Lower lobe of right lung (tissue), 2 donors: ENCODE measurements at regions not wholly inside any gene's neighbourhood (a gene's known extent, or its start where the extent isn't known, plus 50 kb on each side); places are given as distances from the start of the nearest gene placed in this dataset.
"Not testable (repeated sequence)": the region's sequence is repeated elsewhere in the genome, so short reads cannot be mapped to it uniquely, and the experiment has no call there.

Experiments
- ATAC-seq, 2 donors: fragments of 200-7000 bp; cut with Tn5 transposase; one replicate each; pipeline ENCODE4 v1.9.1; 2020 to 2022; ENCODE audit warnings: mild to moderate bottlenecking in 2 of 2, moderate library complexity in 2 of 2
- DNase-seq: peaks from one replicate; pipeline ENCODE4 v3.0.0-alpha.2; 2020
- H3K27ac ChIP-seq: fragments of 200-600 bp; one replicate; pipeline ENCODE4 v1.8.0; 2022
- H3K27me3 ChIP-seq: fragments of 200-600 bp; one replicate; pipeline ENCODE4 v1.8.0; 2022; ENCODE audit warnings: low read depth
- H3K36me3 ChIP-seq: fragments of 200-600 bp; one replicate; pipeline ENCODE4 v1.8.0; 2022; ENCODE audit warnings: mild to moderate bottlenecking
- H3K4me1 ChIP-seq: fragments of 200-600 bp; one replicate; pipeline ENCODE4 v1.8.0; 2022
- H3K4me3 ChIP-seq: fragments of 200-600 bp; one replicate; pipeline ENCODE4 v1.8.0; 2022; ENCODE audit warnings: mild to moderate bottlenecking
- H3K9me3 ChIP-seq: fragments of 200-600 bp; one replicate; pipeline ENCODE4 v1.8.0; 2022
- CTCF ChIP-seq: fragments of 200-600 bp; IDR thresholded peaks from one replicate; pipeline ENCODE4 v1.8.0; 2022; ENCODE audit warnings: antibody characterized with exemption, mild to moderate bottlenecking
- intact Hi-C: fragments of 100-400 bp; cut with DNase I; formaldehyde crosslinking; loops from one replicate; pipeline ENCODE4 v1.11.0; 2022
- donor health status: DM: no; HTN: yes; CAD: no; lungs with severe emphysema.

GRCh38 chr12:46480724-46481123 is 108.2 kb upstream of the SLC38A2 start:
- intact Hi-C loops: no loop called here
- no peak for ATAC-seq
- no peak overlapping the region for H3K4me3 ChIP-seq
- no peaks in the 10 kb centered on the region for H3K27me3 ChIP-seq
- TF ChIP-seq CTCF: no peak
- no peak overlapping the region for H3K27ac ChIP-seq
- DNase-seq: no peak
- no peaks in the 10 kb centered on the region for H3K36me3 ChIP-seq
- no peaks in the 10 kb centered on the region for H3K9me3 ChIP-seq
- H3K4me1 ChIP-seq: peaks cover 8% of the 10 kb centered on the region

- DNase-seq: no peak
- no peaks in the 10 kb centered on the region for H3K27me3 ChIP-seq
- no peak overlapping the region for H3K4me3 ChIP-seq
- TF ChIP-seq CTCF: no peak
- H3K4me1 ChIP-seq: peaks cover 8% of the 10 kb centered on the region
- H3K36me3 ChIP-seq: no peaks in the 10 kb centered on the region
- H3K27ac ChIP-seq: no peak overlapping the region
- H3K9me3 ChIP-seq: no peaks in the 10 kb centered on the region
- no peak for ATAC-seq
- intact Hi-C loops: no loop called here
Measured at GRCh38 chr12:46480316-46480715, 107.7 kb upstream of the SLC38A2 start.

GRCh38 chr12:46478123-46478522 is 105.5 kb upstream of the SLC38A2 start:
- H3K4me3 ChIP-seq: no peak overlapping the region
- no peaks in the 10 kb centered on the region for H3K36me3 ChIP-seq
- DNase-seq: no peak
- H3K27me3 ChIP-seq: no peaks in the 10 kb centered on the region
- H3K9me3 ChIP-seq: no peaks in the 10 kb centered on the region
- no peak for ATAC-seq
- H3K27ac ChIP-seq: no peak overlapping the region
- no peak for TF ChIP-seq CTCF
- intact Hi-C loops: no loop called here
- peaks cover 17% of the 10 kb centered on the region for H3K4me1 ChIP-seq

- no peak for DNase-seq
- H3K27ac ChIP-seq: no peak overlapping the region
- intact Hi-C loops: no loop called here
- peaks cover 23% of the 10 kb centered on the region for H3K4me1 ChIP-seq
- no peaks in the 10 kb centered on the region for H3K27me3 ChIP-seq
- ATAC-seq: no peak
- TF ChIP-seq CTCF: no peak
- no peak overlapping the region for H3K4me3 ChIP-seq
- H3K9me3 ChIP-seq: no peaks in the 10 kb centered on the region
- no peaks in the 10 kb centered on the region for H3K36me3 ChIP-seq
Measured at GRCh38 chr12:46477541-46477940, 105.0 kb upstream of the SLC38A2 start.

- no peak for TF ChIP-seq CTCF
- peaks cover 25% of the 10 kb centered on the region for H3K4me1 ChIP-seq
- ATAC-seq (no peak), DNase-seq (no peak)
- H3K9me3 ChIP-seq: no peaks in the 10 kb centered on the region
- intact Hi-C loops: no loop called here
- no peak overlapping the region for H3K4me3 ChIP-seq
- H3K36me3 ChIP-seq: no peaks in the 10 kb centered on the region
- H3K27ac ChIP-seq: no peak overlapping the region
- no peaks in the 10 kb centered on the region for H3K27me3 ChIP-seq
Measured at GRCh38 chr12:46475972-46476645, 103.5 kb upstream of the SLC38A2 start.

GRCh38 chr12:46474385-46474784 is 101.8 kb upstream of the SLC38A2 start:
- intact Hi-C loops, DNase-seq, H3K27me3 ChIP-seq, H3K9me3 ChIP-seq, H3K4me3 ChIP-seq, H3K36me3 ChIP-seq: not testable (repeated sequence)
- H3K4me1 ChIP-seq: peaks cover 25% of the 10 kb centered on the region
- H3K27ac ChIP-seq: peak overlapping the region; percentile 68
- peak in 1 of 2 donors; percentile 28 for ATAC-seq
